Islet of Langerhans (tissue), 1 donor: ENCODE measurements at regions not wholly inside any gene's neighbourhood (a gene's known extent, or its start where the extent isn't known, plus 50 kb on each side); places are given as distances from the start of the nearest gene placed in this dataset.

Source experiments
- FAIRE-seq: peaks from one replicate; lab custom pipeline; 2011; peaks lifted over from hg19 to GRCh38; lab: Jason Lieb, UNC

DNA sequence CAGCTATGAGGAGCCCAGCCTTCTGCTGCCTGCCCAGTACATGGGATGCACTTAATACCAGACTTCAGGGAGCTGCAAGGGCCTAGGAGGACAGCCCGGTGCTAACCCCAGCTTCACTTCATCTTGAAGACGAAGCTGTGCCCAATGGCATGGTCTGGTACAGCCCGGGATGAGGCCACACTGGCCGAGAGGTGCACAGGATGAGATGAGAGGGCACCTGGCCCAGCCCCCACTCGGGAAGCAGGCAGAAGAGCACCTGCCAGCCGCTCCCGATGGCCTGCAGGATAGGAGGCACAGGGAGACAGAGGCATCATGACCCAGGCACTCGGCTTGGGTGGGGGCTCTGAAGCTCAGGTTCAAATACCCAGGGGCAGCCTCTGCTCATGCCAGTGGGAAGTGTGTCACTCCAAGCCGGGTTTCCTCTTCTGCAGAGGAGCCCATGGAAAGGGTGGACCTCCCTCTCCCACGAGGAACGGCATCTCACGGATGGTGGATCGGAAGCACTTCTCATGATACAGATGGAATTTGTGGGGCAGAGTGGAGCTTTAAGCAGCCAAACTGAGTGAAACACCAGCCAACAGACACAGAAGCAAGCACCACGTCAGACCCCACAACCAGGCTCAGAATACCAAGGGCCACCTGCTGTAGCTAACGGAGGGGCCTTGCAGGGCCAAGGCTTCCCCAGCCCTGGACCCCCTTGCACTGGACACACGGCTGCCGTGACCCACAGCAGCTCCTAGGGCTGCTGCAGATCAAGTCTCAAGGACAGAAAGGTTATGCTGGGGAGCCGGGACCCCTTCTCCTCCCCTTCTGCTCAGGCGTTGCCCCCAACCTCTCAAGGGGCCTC is 875.2 kb downstream of the BRD1 start:
- no peak for FAIRE-seq

GRCh38 chr22:48951836-48952235 is 875.8 kb downstream of the BRD1 start:
- FAIRE-seq: no peak

DNA sequence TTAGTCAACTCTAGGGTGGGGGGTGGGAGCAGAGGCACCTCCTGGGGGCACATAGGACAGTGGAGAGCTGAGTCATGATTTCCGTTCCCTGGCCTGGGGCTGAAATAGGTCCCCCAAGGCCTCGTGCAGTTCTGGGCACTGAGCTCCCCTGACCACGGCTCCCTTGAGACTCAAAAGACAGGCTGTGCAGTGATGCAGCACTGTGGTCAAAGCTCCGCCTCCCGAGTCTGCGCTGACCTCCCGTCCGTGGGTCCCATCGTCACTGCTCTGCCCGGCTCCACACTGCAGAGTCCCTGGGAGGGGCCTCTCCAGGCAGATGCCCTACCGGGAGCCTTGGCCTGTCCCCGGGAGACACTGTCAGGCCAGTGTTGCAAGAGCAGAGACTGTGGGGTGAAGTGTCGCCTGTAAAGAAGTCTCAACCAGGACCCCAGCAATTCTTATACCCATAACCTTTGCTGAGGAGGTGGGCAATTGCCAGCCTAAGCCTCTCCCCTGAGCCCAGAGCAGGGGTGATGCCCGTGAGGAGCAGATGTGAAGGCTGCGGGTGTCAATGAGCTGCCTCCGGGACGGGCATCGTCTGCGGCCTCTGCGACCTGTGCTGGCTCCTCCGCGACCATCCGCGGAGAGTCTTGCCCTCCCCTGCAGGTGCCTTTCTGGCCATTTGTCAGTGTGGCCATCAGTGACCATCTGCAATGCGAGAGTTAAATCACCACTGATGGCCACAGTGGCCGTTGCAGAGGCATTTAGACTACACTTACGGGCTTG is 877.3 kb downstream of the BRD1 start:
- no peak for FAIRE-seq

DNA sequence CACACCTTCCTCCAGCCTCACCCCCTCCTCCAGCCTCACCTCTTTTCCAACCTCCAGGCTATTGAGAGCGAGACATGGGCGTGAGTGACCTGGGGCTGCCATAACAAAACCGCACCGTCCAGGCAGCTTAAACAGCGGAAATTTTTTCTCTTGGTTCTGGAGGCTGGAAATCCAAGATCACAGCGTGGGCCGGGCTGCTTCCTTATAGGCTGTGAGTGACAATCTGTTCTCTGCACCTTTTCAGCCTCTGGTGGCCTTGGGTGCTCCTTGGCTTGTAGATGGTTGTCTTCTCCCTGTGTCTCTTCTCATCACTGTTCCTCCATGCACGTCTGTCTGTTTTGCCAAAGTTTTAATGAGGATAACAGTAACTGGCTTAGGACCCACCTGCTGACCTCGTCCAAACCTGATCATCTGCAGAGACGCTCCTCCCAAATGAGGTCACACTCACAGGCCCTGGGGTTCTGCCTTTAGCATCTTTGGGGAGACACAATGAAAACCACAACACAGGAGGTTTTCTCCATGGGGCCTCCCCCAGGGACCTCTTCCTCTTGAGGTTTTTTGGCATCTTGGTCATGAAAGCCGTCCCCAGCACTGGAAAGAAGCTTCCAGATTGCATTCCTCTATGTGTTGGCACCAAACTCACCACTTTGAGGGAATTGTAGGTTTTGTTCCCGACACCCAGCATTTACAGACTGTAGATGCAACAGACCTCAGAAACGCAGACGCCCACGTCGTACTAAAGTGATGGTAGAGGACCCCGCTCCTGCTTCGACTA is 878.1 kb downstream of the BRD1 start:
- FAIRE-seq: no peak

DNA sequence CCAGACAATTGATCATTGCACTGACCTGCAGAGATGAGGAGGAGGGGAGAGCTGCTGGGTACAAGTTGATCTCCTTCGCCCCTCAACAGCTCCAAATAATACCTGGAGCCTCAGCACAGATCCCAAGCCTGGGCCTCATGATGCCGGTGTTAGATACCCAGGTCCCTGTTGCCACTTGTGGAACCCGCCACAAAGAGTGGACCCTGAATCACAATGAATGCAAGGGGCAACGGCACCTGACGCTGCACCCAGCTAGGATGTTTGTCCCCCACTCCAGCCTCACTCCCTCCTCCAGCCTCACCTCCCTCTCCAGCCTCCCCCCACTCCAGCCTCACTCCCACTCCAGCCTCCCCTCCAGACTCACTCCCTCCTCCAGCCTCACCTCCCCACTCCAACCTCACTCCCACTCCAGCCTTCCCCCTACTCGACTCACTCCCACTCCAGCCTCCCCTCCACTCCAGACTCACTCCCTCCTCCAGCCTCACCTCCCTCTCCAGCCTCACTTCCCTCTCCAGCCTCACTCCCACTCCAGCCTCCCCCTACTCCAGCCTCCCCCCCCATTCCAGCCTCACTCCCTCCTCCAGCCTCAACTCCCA is 879.0 kb downstream of the BRD1 start:
- FAIRE-seq: no peak

DNA sequence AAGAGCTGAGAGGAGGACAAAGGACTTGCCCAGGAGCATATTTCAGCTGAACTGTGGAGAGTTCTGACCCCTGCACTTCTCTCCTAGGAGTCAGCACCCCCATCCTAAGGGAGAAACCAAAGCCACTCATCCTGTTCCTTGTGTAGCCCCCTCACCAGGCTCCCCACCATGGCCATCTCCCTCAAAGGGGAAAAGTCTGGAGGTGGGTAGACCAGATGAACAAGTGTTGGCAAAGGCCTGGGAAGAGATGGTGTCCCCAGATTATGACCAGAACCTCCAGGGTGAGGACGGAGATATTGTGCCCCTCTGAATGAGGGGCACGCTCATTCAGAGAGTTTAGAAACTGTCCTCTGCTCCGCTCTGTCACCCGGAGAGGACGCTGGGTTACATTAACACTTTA is 880.0 kb downstream of the BRD1 start:
- no peak for FAIRE-seq

DNA sequence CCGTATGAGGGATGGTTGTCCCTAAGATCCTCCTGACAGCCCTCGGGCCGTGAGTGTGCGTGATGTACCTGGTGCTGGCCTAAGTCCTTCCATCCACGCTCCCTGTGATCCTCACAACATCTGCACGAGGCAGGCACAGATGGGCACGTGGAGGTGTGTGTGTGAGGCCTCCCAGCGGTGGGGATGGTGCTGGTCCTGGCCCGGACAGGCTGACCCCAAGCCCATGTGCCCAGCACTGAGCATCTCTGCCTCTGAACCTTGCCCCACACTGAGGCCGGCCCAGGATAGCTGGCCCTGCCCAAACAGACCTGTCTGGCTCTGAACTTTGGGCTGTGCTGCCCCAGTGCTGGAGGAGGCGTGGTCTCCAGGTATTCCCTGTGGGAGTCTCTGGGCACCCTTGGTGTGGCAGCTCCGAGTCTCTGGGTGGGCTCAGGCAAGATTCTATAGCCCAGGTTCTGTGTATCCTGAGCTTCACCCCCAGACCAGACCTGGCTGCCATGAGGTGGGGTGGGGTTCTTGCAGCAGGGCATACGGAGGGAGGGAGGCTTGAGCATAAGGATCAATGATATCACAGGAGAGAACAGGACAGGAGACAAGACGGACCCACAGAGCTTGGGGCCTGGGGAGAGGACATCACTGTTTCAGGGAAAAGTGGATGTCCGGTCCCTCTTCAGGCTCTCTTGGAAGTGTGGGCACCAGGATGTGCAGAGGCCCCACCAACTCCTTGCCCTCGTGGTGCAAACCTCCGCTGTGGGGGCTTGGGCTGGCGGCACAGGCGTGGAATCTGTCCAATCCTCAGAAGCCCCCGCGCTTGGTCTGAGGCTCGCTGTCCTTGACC is 881.8 kb downstream of the BRD1 start:
- no peak for FAIRE-seq

- no peak for FAIRE-seq
Measured at GRCh38 chr22:48944751-48945620, 882.7 kb downstream of the BRD1 start.

- FAIRE-seq: no peak
Measured at GRCh38 chr22:48944433-48944750, 883.3 kb downstream of the BRD1 start.

- FAIRE-seq: no peak
Measured at GRCh38 chr22:48943567-48944432, 883.9 kb downstream of the BRD1 start.

DNA sequence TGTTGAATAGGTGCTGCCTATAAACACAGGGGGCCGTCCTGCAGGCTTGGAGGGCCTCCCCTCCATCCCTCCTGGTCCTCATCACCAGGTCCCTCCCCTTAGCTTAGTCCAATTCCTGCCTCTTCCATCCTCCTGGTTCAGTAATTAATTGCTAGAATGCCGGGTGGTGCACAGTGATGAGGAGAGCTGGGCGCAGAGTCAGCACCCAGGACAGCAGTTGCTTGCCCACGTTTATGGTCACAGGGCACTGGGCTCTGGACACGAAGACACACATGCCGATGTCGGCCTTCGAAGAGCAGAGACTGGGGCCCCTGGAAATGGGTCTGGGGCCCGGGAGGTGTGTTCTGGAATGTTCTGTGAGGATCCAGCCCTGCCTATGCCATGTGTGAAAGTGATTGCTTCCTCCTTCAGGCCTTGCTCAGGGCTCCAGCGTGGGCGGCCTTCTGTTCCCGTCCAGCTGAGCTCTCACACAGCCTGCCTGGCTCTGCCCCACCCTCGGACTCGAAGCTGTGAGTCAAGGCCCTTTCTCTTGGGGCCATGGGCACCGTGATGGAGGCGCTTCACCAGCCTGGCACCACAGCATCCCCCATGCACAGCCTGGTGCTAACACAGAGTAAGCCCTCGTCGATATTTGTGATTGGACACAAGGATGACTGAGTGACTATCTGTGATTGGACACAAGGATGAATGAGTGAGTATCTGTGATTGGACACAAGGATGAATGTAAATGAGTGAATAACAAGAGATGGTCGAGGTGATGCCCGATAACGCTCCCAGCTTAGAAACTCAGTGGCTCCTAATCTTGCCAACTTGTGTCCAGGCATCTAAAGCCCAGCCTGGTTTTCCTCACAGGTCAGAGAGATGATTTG is 884.7 kb downstream of the BRD1 start:
- no peak for FAIRE-seq

GRCh38 chr22:48941903-48942575 is 885.6 kb downstream of the BRD1 start:
- no peak for FAIRE-seq

DNA sequence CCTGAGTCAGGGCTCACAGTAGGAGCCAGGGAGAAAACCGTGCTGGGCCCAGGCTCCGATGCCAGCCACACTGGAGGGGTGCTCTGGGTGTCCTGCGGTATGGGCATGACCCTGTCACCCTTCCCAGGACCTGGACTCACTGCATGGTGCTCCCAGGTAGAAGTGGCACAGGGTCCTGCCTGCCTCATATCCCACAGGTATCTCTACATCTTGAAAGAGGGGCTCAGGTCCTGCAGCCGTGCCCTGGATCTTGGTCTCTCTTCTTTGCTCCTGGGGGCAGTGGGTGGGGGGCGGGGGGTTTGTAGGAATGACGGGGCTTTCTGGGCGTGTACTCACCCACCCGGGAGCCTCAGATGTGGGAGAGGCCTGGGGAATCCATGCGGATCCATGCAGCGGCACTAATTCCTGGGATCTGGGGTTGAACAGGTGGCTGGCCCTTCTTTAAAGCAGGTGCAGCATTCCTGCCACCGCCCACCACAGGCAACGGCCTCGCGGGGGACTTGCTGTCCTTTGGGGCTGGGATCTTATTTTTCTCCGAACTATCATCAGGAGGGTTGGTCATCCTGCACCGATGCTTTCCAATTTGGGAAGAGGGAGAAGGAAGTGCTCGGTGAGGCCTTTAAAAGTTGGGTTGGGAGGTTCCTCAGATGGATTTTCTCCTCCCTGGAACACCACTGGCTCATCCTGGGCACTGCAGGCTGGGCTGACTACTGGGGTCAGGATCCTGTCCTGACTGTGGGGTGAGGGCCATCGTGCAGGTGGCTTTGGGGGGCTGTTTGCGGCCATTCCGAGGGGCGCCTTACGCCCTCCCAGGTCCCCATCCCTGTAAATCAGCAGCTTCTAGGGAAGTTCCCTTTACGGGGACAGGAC is 886.4 kb downstream of the BRD1 start:
- FAIRE-seq: no peak

DNA sequence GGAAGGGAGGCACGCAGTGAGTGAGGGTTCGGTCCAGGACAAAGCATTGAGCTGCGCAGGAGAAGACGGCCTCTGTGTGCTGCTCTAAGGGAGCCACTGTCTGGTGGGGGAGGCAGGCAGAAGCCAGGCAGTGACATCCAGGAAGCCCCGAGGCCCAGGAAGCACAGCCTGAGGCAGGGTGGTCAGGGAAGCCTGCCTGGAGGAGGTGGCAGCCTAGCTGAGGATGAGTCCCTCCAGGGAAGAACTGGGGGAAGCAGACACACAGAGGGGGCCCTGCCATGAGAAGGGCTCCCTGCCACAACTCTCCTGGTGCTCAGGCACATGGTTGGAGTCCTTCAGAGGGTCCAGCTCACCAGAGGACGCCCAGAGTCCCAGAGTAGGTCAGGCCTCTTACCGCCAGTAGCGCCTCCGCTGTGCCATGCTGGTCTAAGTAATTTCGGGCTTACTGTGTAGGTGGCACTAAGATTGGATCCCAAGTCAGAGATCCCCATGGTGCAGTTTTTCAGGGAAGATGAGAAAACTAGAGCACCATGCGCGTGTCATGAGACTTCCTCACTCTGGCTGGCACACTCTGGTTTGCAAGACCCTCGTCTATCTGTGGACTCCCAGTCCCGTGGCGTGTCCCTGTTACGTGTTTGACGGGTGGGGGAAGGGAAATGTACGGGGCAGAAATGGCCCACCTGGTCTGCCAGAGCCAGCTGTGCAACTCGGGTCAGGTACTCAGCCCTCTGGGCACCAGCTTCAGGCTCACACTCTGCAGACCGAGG is 887.2 kb downstream of the BRD1 start:
- FAIRE-seq: no peak

DNA sequence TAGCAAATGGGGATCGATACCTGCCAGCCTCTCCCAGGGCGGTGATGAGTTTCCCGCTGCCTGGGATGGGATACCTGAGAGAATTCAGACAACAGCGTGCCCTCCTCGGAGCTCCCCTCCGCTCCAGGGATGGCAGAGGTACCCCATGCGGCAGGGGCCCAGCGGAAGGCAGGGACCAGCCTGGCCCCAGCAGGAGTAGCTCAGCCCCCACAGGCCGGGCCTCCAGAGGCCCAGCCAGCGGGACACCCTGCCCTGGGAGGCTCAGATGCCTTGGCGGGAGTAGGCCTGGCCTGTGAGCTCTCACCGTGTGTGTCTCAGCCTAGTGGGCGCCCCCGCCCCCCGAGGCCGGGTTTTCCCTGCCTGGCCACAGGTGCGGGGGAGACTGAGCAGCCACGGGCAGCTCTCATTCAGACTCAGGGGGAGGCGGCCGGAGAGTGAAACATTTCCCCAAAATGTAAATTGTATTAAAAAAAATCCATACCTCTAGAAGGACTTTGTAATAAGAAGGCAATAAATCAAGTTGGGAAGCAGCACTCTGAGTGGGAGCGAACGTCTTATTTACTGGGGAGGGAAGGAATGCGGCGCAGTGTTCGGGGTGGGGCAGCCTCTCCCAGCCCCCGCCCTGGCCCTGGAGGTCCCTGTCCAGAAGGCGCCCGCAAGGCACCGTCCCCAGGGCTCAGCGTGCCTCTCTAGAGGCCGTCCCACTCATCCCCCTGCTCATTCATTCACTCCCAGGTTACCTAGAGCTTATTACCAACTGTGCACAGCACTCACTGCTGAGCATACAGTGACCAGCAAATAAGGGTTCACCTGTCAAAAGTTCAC is 888.0 kb downstream of the BRD1 start:
- FAIRE-seq: no peak
